Tongue (tissue), 1 donor: ENCODE measurements at regions not wholly inside any gene's neighbourhood (a gene's known extent, or its start where the extent isn't known, plus 50 kb on each side); places are given as distances from the start of the nearest gene placed in this dataset.
A peak's percentile ranks its signal among the peaks of the same experiment; 100 is the strongest.
"Not testable (repeated sequence)": the region's sequence is repeated elsewhere in the genome, so short reads cannot be mapped to it uniquely, and the experiment has no call there.

ENCODE experiments used
- DNase-seq: peaks from one replicate; pipeline ENCODE4 v3.0.0-alpha.2; 2015

- no peak for DNase-seq
Observed at GRCh38 chr5:160479220-160479619, 57.6 kb downstream of the PTTG1 start.

GRCh38 chr5:160479926-160480325, 58.3 kb downstream of the PTTG1 start:
- DNase-seq: no peak

DNA sequence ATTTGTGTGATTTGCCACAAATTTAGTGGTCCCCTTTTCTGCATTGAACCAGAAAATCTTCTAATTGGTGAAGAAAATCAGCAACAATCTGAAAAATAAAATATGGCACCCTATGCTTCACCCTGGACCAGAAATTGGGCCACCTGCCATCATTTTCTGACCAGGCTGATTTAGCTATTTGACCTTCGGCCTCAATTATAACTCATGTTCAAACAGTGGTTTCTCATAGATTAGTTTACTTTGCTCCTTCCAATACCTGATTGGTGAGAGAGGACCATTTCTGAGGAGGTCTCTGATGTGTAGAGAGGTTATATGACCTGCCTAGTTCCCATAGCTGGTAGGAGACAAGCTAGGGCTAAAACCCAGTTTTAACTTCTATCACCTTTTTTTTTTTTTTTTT, 59.0 kb downstream of the PTTG1 start:
- no peak for DNase-seq

- DNase-seq: no peak
Observed at GRCh38 chr5:160484678-160485077, 63.0 kb downstream of the PTTG1 start.

- no peak for DNase-seq
Observed at GRCh38 chr5:160485364-160485969, 63.8 kb downstream of the PTTG1 start.

- no peak for DNase-seq
Observed at GRCh38 chr5:160486573-160486972, 64.9 kb downstream of the PTTG1 start.

DNA sequence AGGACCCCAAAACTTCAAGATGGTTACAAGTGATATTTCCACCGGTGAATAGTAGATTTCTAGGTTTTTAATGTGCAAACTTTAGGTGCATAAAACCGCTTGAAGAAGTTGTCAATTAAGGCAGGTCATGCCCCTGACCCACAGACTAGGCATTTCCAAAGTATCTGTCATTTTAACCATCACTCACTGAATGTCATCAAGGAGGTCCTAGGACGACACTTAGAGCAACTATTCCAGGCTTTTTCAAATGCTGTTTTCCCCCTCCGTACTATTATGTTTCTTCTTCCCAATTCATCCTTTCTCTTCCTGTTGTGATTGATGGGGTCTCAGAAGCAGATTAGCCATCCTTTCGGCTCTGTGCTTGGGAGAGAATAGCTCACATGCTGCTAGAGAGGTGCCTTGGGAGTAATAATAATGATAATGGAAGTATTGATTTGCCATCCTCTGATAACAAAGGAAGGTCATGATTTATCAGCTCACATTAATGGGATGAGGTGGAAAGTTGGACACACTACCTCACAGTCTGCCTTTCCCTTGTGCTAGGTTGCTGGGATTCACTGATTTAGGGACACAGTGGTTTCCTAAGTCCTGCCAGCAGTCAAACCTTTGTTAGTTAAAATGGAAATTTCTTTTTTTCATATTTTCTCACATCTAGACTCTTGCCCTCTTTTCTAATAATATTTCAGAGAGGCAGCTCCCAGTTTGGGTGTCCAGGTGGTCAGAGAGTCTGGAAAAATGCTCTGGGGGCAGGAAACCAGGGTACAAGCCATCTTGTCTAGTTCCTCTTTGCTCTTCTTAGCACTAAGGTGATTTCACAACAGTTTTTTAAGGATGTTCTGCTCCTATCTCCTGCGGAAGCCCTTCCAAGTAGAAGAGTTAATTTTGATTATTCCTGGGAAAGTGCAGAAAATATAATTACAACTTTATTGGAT, 67.0 kb downstream of the PTTG1 start:
- DNase-seq: no peak

DNA sequence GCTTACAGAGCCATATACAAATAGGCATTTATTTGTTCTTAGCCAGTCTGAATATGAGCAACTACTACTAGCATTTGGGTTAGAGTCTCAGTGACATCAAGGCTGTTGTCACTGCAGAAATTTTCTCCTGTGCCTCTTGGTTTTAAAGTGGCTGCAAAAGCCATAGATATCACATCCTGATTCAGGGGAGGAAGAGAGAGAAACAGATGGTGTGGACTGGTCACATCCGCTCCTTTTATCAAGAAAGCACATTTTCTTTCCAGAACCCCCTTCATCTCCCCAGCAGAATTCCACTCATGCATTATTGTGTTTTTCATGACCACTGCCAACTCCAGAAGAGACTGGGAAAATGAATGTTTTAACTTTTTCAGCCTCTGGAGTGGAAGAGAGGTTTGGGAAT, 69.8 kb downstream of the PTTG1 start:
- DNase-seq: no peak

DNA sequence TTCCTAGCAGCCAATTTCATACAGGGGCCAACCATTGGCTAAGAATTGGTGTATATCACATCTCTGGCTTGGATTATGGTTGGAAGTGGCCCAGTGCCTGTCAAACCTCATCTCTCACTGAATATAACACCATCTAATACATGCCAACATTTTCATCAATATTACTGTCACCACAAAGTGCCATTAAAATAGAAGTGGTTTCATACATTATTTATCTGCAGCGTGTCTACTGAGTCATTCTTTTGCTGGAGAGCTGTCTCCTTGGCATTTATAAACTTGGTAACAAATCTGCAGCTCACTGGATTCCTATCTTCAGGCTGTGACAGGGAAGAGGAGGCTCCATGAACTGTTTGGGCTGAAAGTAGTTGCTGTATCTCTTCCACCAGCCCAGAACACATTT, 70.9 kb downstream of the PTTG1 start:
- DNase-seq: no peak

GRCh38 chr5:160493806-160494338, 72.2 kb downstream of the PTTG1 start:
- no peak for DNase-seq

DNA sequence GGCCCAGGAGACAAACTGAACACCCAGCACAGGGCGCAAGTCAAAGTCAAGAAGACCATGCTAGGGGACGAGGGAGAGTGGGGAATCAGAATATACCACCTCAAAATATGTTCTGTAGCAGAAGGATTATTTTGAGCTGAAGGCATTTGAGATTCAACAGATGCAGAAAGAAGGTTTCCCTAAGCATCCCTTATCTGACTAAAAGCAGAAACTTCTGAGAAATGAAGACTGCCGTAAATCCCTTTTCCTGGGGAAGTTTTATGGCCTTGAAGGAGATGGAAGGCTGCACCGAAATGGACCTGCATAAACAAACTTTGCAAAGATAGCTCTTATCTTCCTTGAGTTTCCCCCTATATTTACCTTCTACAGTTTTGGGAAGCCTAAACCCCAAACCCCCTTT, 72.8 kb downstream of the PTTG1 start:
- no peak for DNase-seq

- DNase-seq: no peak
Observed at GRCh38 chr5:160496334-160496733, 74.7 kb downstream of the PTTG1 start.

GRCh38 chr5:160496784-160497183, 75.1 kb downstream of the PTTG1 start:
- DNase-seq: no peak

DNA sequence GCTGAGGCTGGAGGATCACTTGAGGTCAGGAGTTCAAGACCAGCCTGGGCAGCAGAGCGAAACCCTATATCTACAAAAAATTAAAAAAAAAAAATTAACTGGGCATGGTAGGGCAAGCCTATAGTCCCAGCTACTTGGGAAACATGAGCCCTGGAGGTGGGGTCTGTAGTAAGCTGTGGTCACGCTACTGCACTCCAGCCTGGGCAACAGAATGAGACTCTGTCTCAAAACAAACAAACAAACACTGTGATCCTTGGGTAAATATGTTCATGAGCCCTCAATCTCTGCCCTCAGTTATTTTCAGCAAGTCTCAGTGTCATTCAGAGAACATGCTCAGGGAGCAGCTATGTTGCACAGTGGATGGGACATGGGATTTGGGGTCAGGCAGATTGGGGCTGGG, 76.2 kb downstream of the PTTG1 start:
- no peak for DNase-seq

DNA sequence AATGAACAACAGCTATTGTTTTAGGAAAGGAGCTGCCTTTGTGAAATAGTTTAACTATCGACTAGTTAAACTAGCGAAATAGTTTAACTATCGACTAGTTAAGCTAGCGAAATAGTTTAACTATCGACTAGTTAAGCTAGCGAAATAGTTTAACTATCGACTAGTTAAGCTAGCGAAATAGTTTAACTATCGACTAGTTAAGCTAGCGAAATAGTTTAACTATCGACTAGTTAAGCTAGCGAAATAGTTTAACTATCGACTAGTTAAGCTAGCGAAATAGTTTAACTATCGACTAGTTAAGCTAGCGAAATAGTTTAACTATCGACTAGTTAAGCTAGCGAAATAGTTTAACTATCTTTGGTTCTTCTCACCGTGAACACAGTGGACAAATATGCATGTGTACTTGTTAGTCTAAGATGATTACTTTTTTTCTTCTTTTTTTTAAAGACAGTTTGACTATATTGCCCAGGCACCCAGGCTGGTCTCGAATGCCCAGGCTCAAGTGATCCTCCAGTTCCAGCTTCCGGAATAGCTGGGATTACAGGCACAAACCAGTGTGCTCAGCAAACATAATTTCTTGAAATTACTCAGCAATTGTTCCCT, 76.9 kb downstream of the PTTG1 start:
- not testable (repeated sequence) for DNase-seq

GRCh38 chr5:160500786-160501779, 79.4 kb downstream of the PTTG1 start:
- no peak for DNase-seq

GRCh38 chr5:160504906-160505305, 83.3 kb downstream of the PTTG1 start:
- no peak for DNase-seq

- peak; percentile 69 for DNase-seq
Observed at GRCh38 chr5:160506006-160507004, 84.7 kb downstream of the PTTG1 start.

- DNase-seq: no peak
Observed at GRCh38 chr5:160507221-160507721, 85.6 kb downstream of the PTTG1 start.

DNA sequence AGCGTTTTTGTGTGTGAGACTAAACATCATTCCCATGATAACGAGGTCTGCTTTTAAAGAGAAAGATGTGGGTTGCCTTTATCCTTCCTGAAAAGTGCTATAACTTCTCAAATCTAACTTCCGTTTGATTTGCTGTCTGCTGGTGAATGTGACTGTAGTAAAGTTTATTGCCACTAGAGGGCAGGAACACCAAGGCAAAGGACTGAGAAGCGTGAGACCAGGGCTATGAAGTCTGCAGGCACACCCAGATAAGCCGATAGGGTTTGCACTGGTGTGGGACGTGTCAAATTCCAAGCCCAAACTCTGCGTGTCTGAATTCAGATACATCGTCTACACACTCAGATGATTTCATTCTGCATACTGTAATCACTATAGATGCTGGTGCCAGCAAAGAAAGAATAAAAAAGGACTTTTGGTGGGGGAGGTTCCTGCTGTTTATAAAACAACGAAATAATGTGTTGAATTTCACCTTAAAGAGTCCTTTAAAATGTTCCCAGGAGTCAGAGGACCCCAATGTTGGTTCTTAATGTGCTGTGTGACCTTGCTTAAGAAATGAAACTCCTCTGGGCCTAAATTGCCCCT, 87.2 kb downstream of the PTTG1 start:
- DNase-seq: peak; percentile 90
